ENCODE measurements at regions not wholly inside any gene's neighbourhood (a gene's known extent, or its start where the extent isn't known, plus 50 kb on each side); places are given as distances from the start of the nearest gene placed in this dataset.

- H3K9me3 ChIP-seq: no peaks in the 10 kb centered on the region
- H3K27ac ChIP-seq (replicated peaks in 1 of 4): no peak overlapping the region
- no peak for DNase-seq (ENCODE audit: extremely low spot score)
Measured at GRCh38 chr20:55755411-55755810, 249.9 kb downstream of the CBLN4 start.

GRCh38 chr20:55746723-55747122, 258.6 kb downstream of the CBLN4 start:
- WGBS: 90% methylated on average over 1 of the region's 1 CpG
- Histone ChIP-seq H3K27me3 (no peaks in the 10 kb centered on the region), H3K4me3 (no peak overlapping the region), H3K36me3 (no peaks in the 10 kb centered on the region), H3K9me3 (no peaks in the 10 kb centered on the region), H3K27ac (replicated peaks in 1 of 4) (no peak overlapping the region), H3K4me1 (no peaks in the 10 kb centered on the region)
- intact Hi-C loops (cut with DNase I): no loop called here
- no peak for DNase-seq (ENCODE audit: extremely low spot score)
- TF ChIP-seq CTCF (IDR thresholded peaks at IDR 0.05): no peak
- TF ChIP-seq POLR2A (IDR thresholded peaks at IDR 0.05; ENCODE audit: low read depth): no peak
- no peak for TF ChIP-seq POLR2AphosphoS5 (IDR thresholded peaks at IDR 0.05)
- no peak for TF ChIP-seq EP300 (IDR thresholded peaks at IDR 0.05)

More at GRCh38 chr20:55755411-55755810, 249.9 kb downstream of the CBLN4 start:
- Histone ChIP-seq H3K4me1 (no peaks in the 10 kb centered on the region), H3K36me3 (no peaks in the 10 kb centered on the region), H3K27me3 (no peaks in the 10 kb centered on the region), H3K4me3 (no peak overlapping the region)
- TF ChIP-seq CTCF (IDR thresholded peaks at IDR 0.05) (no peak), EP300 (IDR thresholded peaks at IDR 0.05) (no peak), POLR2A (IDR thresholded peaks at IDR 0.05; ENCODE audit: low read depth) (no peak)
- WGBS: 76% methylated on average over 5 of the region's 5 CpGs
- intact Hi-C loops (cut with DNase I): no loop called here

- Histone ChIP-seq H3K36me3 (no peaks in the 10 kb centered on the region), H3K27me3 (no peaks in the 10 kb centered on the region), H3K9me3 (no peaks in the 10 kb centered on the region), H3K4me1 (no peaks in the 10 kb centered on the region), H3K4me3 (no peak overlapping the region), H3K27ac (replicated peaks in 1 of 4) (no peak overlapping the region)
- TF ChIP-seq EP300 (IDR thresholded peaks at IDR 0.05) (no peak), POLR2AphosphoS5 (IDR thresholded peaks at IDR 0.05) (no peak), POLR2A (IDR thresholded peaks at IDR 0.05; ENCODE audit: low read depth) (no peak), CTCF (IDR thresholded peaks at IDR 0.05) (no peak)
- intact Hi-C loops (cut with DNase I): no loop called here
- DNase-seq (ENCODE audit: extremely low spot score): no peak
- 86% methylated on average over 1 of the region's 1 CpG for WGBS
Measured at GRCh38 chr20:55745840-55746239, 259.5 kb downstream of the CBLN4 start.

- H3K9me3 ChIP-seq: no peaks in the 10 kb centered on the region
- H3K4me3 ChIP-seq: no peak overlapping the region
- TF ChIP-seq EP300 (IDR thresholded peaks at IDR 0.05) (no peak), CTCF (IDR thresholded peaks at IDR 0.05) (no peak), POLR2A (IDR thresholded peaks at IDR 0.05; ENCODE audit: low read depth) (no peak), POLR2AphosphoS5 (IDR thresholded peaks at IDR 0.05) (no peak)
- no peaks in the 10 kb centered on the region for H3K36me3 ChIP-seq
- no peak for DNase-seq (ENCODE audit: extremely low spot score)
- H3K27ac ChIP-seq (replicated peaks in 1 of 4): no peak overlapping the region
- 87% methylated on average over 4 of the region's 10 CpGs for WGBS
- intact Hi-C loops (cut with DNase I): no loop called here
- no peaks in the 10 kb centered on the region for H3K4me1 ChIP-seq
- no peaks in the 10 kb centered on the region for H3K27me3 ChIP-seq
Measured at GRCh38 chr20:55744896-55745295, 260.4 kb downstream of the CBLN4 start.

GRCh38 chr20:55741801-55742200, 263.5 kb downstream of the CBLN4 start:
- intact Hi-C loops (cut with DNase I): no loop called here
- no peaks in the 10 kb centered on the region for H3K27me3 ChIP-seq
- H3K4me1 ChIP-seq: no peaks in the 10 kb centered on the region
- WGBS: 87% methylated on average over 3 of the region's 3 CpGs
- H3K36me3 ChIP-seq: no peaks in the 10 kb centered on the region
- TF ChIP-seq CTCF (IDR thresholded peaks at IDR 0.05) (no peak), POLR2A (IDR thresholded peaks at IDR 0.05; ENCODE audit: low read depth) (no peak)
- no peak overlapping the region for H3K27ac ChIP-seq (replicated peaks in 1 of 4)
- no peaks in the 10 kb centered on the region for H3K9me3 ChIP-seq
- DNase-seq (ENCODE audit: extremely low spot score): no peak
- no peak overlapping the region for H3K4me3 ChIP-seq

All from esophagus muscularis mucosa (tissue), 4 donors.